WTC11 (cell line): ENCODE measurements at regions not wholly inside any gene's neighbourhood (a gene's known extent, or its start where the extent isn't known, plus 50 kb on each side); places are given as distances from the start of the nearest gene placed in this dataset.

Experiments used
- ATAC-seq: fragments of 200-7000 bp; cut with Tn5 transposase; 2 replicates; pipeline ENCODE4 v1.10.0; 2021; ENCODE audit warnings: mild to moderate bottlenecking, moderate library complexity
- CTCF ChIA-PET: fragments of 300-600 bp; sonication (Branson Sonifier 250); formaldehyde crosslinking; loops from one replicate; lab custom pipeline; 2021; ENCODE audit warnings: antibody characterized with exemption; lab: Charles Lee
- POLR2A ChIA-PET: fragments of 350-600 bp; sonication (Branson Sonifier 250); formaldehyde crosslinking; loops from one replicate; lab custom pipeline; 2021; ENCODE audit warnings: antibody characterized with exemption; lab: Charles Lee
- DNase-seq: peaks from one replicate; pipeline ENCODE4 v3.0.0; 2021; ENCODE audit warnings: low spot score
- H3K27ac Mint-ChIP-seq: 2 replicates; pipeline ENCODE4 v1.8.0; 2021; ENCODE audit warnings: mixed read lengths
- H3K27me3 Mint-ChIP-seq: 2 replicates; pipeline ENCODE4 v1.8.0; 2021; ENCODE audit warnings: low read depth, mild to moderate bottlenecking, moderate library complexity, mixed read lengths
- H3K36me3 Mint-ChIP-seq: 2 replicates; pipeline ENCODE4 v1.8.0; 2021; ENCODE audit warnings: mixed read lengths
- H3K4me1 Mint-ChIP-seq: 2 replicates; pipeline ENCODE4 v1.8.0; 2022; ENCODE audit warnings: mixed read lengths
- H3K4me3 Mint-ChIP-seq: 2 replicates; pipeline ENCODE4 v1.8.0; 2021; ENCODE audit warnings: mild to moderate bottlenecking, moderate library complexity, mixed read lengths
- H3K9me3 Mint-ChIP-seq: 2 replicates; pipeline ENCODE4 v1.8.0; 2021; ENCODE audit warnings: mixed read lengths
- ETV6 ChIP-seq: sonication (generic); formaldehyde crosslinking; IDR thresholded peaks from 2 replicates; pipeline ENCODE4 v1.8.1; 2022; ENCODE audit warnings: mild to moderate bottlenecking, missing genetic modification reagents
- IRF2 ChIP-seq: sonication (generic); formaldehyde crosslinking; IDR thresholded peaks from 2 replicates; pipeline ENCODE4 v1.8.0; 2022; ENCODE audit warnings: low read depth, missing genetic modification reagents, borderline replicate concordance
- MYBL2 ChIP-seq: sonication (generic); formaldehyde crosslinking; IDR thresholded peaks from 2 replicates; pipeline ENCODE4 v1.8.1; 2023; ENCODE audit warnings: mild to moderate bottlenecking, moderate library complexity, missing genetic modification reagents
- NR3C1 ChIP-seq: sonication (generic); formaldehyde crosslinking; conservative IDR thresholded peaks from 2 replicates; pipeline ENCODE4 v1.8.1; 2023; ENCODE audit warnings: low read depth, mild to moderate bottlenecking, missing genetic modification reagents
- OVOL2 ChIP-seq: fragments of 250-450 bp; sonication (Bioruptor Pico); IDR thresholded peaks from 2 replicates; pipeline ENCODE4 v1.9.0; 2021; ENCODE audit warnings: mild to moderate bottlenecking, borderline replicate concordance
- SOX15 ChIP-seq: fragments of 250-450 bp; sonication (Bioruptor Pico); IDR thresholded peaks from 2 replicates; pipeline ENCODE4 v1.9.0; 2021; ENCODE audit warnings: mild to moderate bottlenecking
- TP53 ChIP-seq: sonication (generic); formaldehyde crosslinking; IDR thresholded peaks from 2 replicates; pipeline ENCODE4 v1.8.1; 2023; ENCODE audit warnings: mild to moderate bottlenecking, missing genetic modification reagents
- ZNF263 ChIP-seq: sonication (generic); formaldehyde crosslinking; IDR thresholded peaks from 2 replicates; pipeline ENCODE4 v1.8.1; 2022; ENCODE audit warnings: low read depth, mild to moderate bottlenecking, moderate library complexity, missing genetic modification reagents
- ZNF423 ChIP-seq: fragments of 250-450 bp; sonication (Bioruptor Pico); IDR thresholded peaks from 2 replicates; pipeline ENCODE4 v2.1.2; 2022; ENCODE audit warnings: mild to moderate bottlenecking, moderate library complexity
- TF ChIP-seq, protein P1 (sequence below): fragments of 250-450 bp; sonication (Bioruptor Pico); IDR thresholded peaks from 2 replicates; pipeline ENCODE4 v2.1.2; 2022; ENCODE audit warnings: mild to moderate bottlenecking, moderate library complexity
- TF ChIP-seq, protein P2 (sequence below): sonication (generic); formaldehyde crosslinking; IDR thresholded peaks from 2 replicates; pipeline ENCODE4 v1.8.1; 2022; ENCODE audit warnings: mild to moderate bottlenecking, moderate library complexity, missing genetic modification reagents
- TF ChIP-seq, protein P3 (sequence below): fragments of 250-450 bp; sonication (Bioruptor Pico); IDR thresholded peaks from 2 replicates; pipeline ENCODE4 v1.9.0; 2021; ENCODE audit warnings: mild to moderate bottlenecking
- TF ChIP-seq, protein P4 (sequence below): sonication (generic); formaldehyde crosslinking; IDR thresholded peaks from 2 replicates; pipeline ENCODE4 v1.8.0; 2022; ENCODE audit warnings: mild to moderate bottlenecking, missing genetic modification reagents
- TF ChIP-seq, protein P5 (sequence below): sonication (generic); formaldehyde crosslinking; IDR thresholded peaks from 2 replicates; pipeline ENCODE4 v1.8.0; 2022; ENCODE audit warnings: mild to moderate bottlenecking, missing genetic modification reagents
- TF ChIP-seq, protein P6 (sequence below): fragments of 250-450 bp; sonication (Bioruptor Pico); conservative IDR thresholded peaks from 2 replicates; pipeline ENCODE4 v1.9.0; 2021; ENCODE audit warnings: mild to moderate bottlenecking
- TF ChIP-seq, protein P7 (sequence below): sonication (generic); formaldehyde crosslinking; IDR thresholded peaks from 2 replicates; pipeline ENCODE4 v1.8.0; 2022; ENCODE audit warnings: mild to moderate bottlenecking, missing genetic modification reagents

DNA sequence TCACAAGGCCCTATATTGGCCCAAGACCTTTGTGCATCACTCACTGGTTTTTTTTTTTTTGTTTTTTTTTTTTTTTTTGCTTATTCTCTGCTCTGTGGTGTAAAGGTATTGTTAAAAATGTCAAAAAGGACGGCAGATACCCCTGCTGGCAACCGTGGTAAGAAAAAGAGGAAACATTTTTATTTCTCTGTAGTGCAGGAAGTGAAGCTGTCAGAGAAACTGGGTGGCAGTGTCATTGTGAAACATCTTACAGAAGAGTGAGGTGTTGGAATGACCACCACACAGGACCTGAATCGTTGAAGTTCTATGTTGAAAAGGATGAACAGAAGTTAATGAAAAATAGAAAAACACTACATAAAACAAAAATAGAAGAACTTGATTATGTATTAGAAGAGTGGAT is 346.4 kb downstream of the FGF9 start:
- Mint-ChIP-seq H3K36me3 (no peaks in the 10 kb centered on the region), H3K27ac (no peak overlapping the region), H3K27me3 (no peaks in the 10 kb centered on the region), H3K4me3 (no peak overlapping the region), H3K4me1 (no peaks in the 10 kb centered on the region), H3K9me3 (no peaks in the 10 kb centered on the region)
- TF ChIP-seq, protein P1, sequence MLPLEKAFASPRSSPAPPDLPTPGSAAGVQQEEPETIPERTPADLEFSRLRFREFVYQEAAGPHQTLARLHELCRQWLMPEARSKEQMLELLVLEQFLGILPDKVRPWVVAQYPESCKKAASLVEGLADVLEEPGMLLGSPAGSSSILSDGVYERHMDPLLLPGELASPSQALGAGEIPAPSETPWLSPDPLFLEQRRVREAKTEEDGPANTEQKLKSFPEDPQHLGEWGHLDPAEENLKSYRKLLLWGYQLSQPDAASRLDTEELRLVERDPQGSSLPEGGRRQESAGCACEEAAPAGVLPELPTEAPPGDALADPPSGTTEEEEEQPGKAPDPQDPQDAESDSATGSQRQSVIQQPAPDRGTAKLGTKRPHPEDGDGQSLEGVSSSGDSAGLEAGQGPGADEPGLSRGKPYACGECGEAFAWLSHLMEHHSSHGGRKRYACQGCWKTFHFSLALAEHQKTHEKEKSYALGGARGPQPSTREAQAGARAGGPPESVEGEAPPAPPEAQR (CRISPR knock-in tag), result no peak
- TF ChIP-seq, protein P2, sequence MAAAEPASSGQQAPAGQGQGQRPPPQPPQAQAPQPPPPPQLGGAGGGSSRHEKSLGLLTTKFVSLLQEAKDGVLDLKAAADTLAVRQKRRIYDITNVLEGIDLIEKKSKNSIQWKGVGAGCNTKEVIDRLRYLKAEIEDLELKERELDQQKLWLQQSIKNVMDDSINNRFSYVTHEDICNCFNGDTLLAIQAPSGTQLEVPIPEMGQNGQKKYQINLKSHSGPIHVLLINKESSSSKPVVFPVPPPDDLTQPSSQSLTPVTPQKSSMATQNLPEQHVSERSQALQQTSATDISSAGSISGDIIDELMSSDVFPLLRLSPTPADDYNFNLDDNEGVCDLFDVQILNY (CRISPR knock-in tag), result no peak
- TF ChIP-seq MYBL2 (CRISPR knock-in tag) (no peak), ZNF263 (CRISPR knock-in tag) (no peak), ZNF423 (CRISPR knock-in tag) (no peak), TP53 (CRISPR knock-in tag) (no peak)
- TF ChIP-seq, protein P3, sequence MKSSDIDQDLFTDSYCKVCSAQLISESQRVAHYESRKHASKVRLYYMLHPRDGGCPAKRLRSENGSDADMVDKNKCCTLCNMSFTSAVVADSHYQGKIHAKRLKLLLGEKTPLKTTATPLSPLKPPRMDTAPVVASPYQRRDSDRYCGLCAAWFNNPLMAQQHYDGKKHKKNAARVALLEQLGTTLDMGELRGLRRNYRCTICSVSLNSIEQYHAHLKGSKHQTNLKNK (CRISPR knock-in tag), result no peak
- DNase-seq (no peak), ATAC-seq (no peak)
- POLR2A ChIA-PET, result interaction anchor here (0.7 kb wide), 1 partner anchor 630 kb away, joined by 7 read pairs; no protein-coding TSS in a partner anchor
- CTCF ChIA-PET, result interaction anchor here (0.9 kb wide), 1 partner anchor 104 kb away, joined by 3 read pairs; no protein-coding TSS in a partner anchor

DNA sequence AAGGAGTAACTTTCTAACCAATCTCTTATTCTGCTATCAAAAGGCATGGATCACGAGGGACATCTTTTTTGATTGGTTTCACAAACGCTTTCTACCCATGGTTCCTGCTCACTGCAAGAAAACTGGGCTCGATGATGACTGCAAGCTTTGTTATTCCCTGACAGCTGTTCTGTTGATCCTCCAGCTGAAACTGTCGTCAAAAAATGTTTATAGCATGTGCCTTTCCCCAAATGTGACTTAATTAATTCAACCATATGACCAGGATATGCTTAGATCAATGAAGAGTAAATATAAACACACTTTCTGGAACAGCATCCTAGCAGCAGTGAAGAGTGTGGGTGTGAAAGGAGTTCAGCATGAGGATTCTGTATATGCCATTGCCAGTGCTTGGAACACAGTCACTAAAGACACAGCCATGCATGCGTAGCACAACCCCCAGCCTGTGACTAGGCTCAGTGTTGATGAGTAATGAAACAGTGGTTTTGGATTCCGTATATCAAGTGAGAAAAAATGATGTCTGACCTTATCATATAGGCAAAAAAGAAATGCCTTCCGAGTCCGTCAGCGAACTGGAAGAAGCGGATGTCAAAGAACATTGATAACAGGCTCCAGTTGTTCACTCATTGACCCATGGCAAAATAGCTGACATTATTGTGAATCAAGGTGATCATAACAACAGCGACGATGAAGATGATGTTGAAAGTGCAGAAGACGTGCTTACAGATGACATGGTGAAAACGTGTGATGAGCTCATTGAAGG is 347.4 kb downstream of the FGF9 start:
- Mint-ChIP-seq H3K27me3 (no peaks in the 10 kb centered on the region), H3K9me3 (no peaks in the 10 kb centered on the region), H3K27ac (no peak overlapping the region), H3K4me3 (no peak overlapping the region), H3K36me3 (no peaks in the 10 kb centered on the region), H3K4me1 (no peaks in the 10 kb centered on the region)
- TF ChIP-seq IRF2 (CRISPR knock-in tag), result no peak
- TF ChIP-seq, protein P4, sequence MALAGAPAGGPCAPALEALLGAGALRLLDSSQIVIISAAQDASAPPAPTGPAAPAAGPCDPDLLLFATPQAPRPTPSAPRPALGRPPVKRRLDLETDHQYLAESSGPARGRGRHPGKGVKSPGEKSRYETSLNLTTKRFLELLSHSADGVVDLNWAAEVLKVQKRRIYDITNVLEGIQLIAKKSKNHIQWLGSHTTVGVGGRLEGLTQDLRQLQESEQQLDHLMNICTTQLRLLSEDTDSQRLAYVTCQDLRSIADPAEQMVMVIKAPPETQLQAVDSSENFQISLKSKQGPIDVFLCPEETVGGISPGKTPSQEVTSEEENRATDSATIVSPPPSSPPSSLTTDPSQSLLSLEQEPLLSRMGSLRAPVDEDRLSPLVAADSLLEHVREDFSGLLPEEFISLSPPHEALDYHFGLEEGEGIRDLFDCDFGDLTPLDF (CRISPR knock-in tag), result no peak
- TF ChIP-seq, protein P5, sequence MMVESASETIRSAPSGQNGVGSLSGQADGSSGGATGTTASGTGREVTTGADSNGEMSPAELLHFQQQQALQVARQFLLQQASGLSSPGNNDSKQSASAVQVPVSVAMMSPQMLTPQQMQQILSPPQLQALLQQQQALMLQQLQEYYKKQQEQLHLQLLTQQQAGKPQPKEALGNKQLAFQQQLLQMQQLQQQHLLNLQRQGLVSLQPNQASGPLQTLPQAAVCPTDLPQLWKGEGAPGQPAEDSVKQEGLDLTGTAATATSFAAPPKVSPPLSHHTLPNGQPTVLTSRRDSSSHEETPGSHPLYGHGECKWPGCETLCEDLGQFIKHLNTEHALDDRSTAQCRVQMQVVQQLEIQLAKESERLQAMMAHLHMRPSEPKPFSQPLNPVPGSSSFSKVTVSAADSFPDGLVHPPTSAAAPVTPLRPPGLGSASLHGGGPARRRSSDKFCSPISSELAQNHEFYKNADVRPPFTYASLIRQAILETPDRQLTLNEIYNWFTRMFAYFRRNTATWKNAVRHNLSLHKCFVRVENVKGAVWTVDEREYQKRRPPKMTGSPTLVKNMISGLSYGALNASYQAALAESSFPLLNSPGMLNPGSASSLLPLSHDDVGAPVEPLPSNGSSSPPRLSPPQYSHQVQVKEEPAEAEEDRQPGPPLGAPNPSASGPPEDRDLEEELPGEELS (CRISPR knock-in tag), result no peak
- TF ChIP-seq, protein P6, sequence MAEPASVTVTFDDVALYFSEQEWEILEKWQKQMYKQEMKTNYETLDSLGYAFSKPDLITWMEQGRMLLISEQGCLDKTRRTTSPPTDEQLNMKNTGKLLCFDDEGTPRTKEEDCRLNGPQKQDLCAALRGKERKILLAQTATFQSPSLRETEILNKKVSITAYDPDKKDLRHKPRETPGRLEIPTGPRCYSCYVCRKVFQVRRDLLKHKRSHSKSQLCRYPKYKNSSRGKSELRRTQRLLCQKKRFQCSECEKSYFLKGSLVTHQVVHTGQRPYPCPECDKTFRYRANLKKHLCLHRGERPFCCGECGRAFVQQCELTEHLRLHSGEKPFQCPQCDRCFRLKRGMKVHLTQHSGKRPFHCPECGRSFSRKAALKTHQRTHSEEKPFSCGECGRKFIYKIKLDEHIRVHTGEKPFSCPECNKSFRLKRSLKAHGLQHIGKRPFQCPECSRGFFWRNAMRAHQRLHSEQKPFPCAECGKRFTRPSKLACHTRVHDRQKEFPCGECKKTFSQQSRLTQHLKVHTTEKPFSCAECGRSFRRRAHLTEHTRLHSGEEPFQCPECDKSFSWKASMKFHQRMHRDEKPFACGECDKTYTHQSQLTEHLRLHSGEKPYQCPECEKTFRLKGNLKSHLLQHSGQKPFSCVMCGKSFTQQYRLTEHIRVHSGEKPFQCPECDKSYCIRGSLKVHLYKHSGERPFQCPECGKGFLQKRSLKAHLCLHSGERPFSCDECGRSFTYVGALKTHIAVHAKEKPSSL (CRISPR knock-in tag), result no peak
- CTCF ChIA-PET, result no interaction called here
- POLR2A ChIA-PET, result no interaction called here
- DNase-seq (no peak), ATAC-seq (no peak)

DNA sequence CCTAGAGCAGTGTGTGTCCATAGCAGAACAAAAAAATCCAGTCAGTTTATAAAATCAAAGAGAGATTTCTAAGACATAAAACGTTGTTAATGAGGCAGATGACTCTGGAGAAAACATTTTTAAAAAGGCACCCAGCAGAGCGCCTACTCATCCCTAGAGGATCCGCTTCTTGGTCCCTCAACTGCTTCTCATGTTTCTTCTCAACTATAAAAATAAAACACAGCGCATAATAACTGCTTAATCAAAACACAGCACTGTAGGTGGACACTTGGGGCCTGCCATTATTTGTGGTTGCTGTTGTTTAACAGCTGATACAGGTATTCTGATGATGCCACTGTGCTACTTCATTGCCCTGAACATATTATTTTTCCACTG is 347.9 kb downstream of the FGF9 start:
- ATAC-seq (no peak), DNase-seq (no peak)
- H3K4me1 Mint-ChIP-seq, result no peaks in the 10 kb centered on the region
- ChIA-PET POLR2A (no interaction called here), CTCF (no interaction called here)
- no peak overlapping the region for H3K27ac Mint-ChIP-seq
- no peak overlapping the region for H3K4me3 Mint-ChIP-seq
- no peaks in the 10 kb centered on the region for H3K27me3 Mint-ChIP-seq
- no peaks in the 10 kb centered on the region for H3K9me3 Mint-ChIP-seq
- TF ChIP-seq MYBL2 (CRISPR knock-in tag), result no peak
- no peak for TF ChIP-seq SOX15 (CRISPR knock-in tag)
- no peak for TF ChIP-seq NR3C1 (CRISPR knock-in tag)
- no peak for TF ChIP-seq OVOL2 (CRISPR knock-in tag)
- TF ChIP-seq, protein P1 (CRISPR knock-in tag), result no peak
- TF ChIP-seq, protein P7, sequence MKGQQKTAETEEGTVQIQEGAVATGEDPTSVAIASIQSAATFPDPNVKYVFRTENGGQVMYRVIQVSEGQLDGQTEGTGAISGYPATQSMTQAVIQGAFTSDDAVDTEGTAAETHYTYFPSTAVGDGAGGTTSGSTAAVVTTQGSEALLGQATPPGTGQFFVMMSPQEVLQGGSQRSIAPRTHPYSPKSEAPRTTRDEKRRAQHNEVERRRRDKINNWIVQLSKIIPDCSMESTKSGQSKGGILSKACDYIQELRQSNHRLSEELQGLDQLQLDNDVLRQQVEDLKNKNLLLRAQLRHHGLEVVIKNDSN (CRISPR knock-in tag), result no peak
- TF ChIP-seq ETV6 (CRISPR knock-in tag), result no peak
- no peaks in the 10 kb centered on the region for H3K36me3 Mint-ChIP-seq
